GM12878 (cell line): ENCODE measurements at regions not wholly inside any gene's neighbourhood (a gene's known extent, or its start where the extent isn't known, plus 50 kb on each side); places are given as distances from the start of the nearest gene placed in this dataset.

ENCODE experiments used
- ATAC-seq: fragments of 200-7000 bp; cut with Tn5 transposase; 3 replicates; pipeline ENCODE4 v1.9.1; 2020; ENCODE audit warnings: mild to moderate bottlenecking, moderate library complexity
- BruUV-seq: library from RNA; stranded (reverse); fragments of 400-500 nt; replicated peaks from 2 replicates; lab custom pipeline; 2021; lab: Mats Ljungman, UMichigan
- CTCF ChIA-PET: fragments of 300-600 bp; sonication (Branson Sonifier 250); formaldehyde crosslinking; extraction: SDS; loops from one replicate; lab custom pipeline; 2021; ENCODE audit warnings: inconsistent platforms; lab: Yijun Ruan, JAX
- POLR2A ChIA-PET: fragments of 350-600 bp; formaldehyde crosslinking; extraction: SDS; loops from one replicate; lab custom pipeline; 2021; ENCODE audit warnings: inconsistent platforms; lab: Charles Lee
- RAD21 ChIA-PET: fragments of 300-600 bp; sonication (Branson Sonifier 250); formaldehyde crosslinking; loops from one replicate; lab custom pipeline; 2023; ENCODE audit warnings: antibody characterized with exemption; ENCODE audit not compliant: unreplicated experiment; lab: Charles Lee
- SMC1A ChIA-PET: fragments of 300-600 bp; sonication (Branson Sonifier 250); formaldehyde crosslinking; loops from one replicate; lab custom pipeline; 2023; ENCODE audit not compliant: unreplicated experiment, uncharacterized antibody; lab: Charles Lee
- DNase-seq: peaks from one replicate; pipeline ENCODE4 v3.0.0-alpha.2; 2011; ENCODE audit warnings: low read depth, low spot score
- FAIRE-seq: peaks from 3 replicates; lab custom pipeline; 2011; peaks lifted over from hg19 to GRCh38; lab: Jason Lieb, UNC
- H2AFZ ChIP-seq: 2 replicates; pipeline ENCODE4 v1.6.0; 2011; ENCODE audit warnings: low read depth, low read length, control low read depth; ENCODE audit not compliant: control insufficient read depth
- H3K27ac ChIP-seq: 2 replicates; pipeline ENCODE4 v1.5.1; 2011; ENCODE audit warnings: control low read depth; ENCODE audit not compliant: control insufficient read depth, insufficient read depth
- H3K27me3 ChIP-seq, 2 experiments: replicated peaks in 1 of 2; 2 replicates each; pipeline versions ENCODE4 v1.6.0 to v1.6.1; 2011; ENCODE audit warnings: low read length in 1 of 2; ENCODE audit not compliant: control insufficient read depth in 2 of 2, insufficient read depth in 2 of 2
- H3K36me3 ChIP-seq, 2 experiments: 2 replicates each; pipeline ENCODE4 v1.5.1; 2011; ENCODE audit warnings: low read length in 1 of 2; ENCODE audit not compliant: control insufficient read depth in 2 of 2, insufficient read depth in 2 of 2
- H3K4me1 ChIP-seq: 2 replicates; pipeline ENCODE4 v1.6.1; 2011; ENCODE audit warnings: mild to moderate bottlenecking, low read length, moderate library complexity, mixed read lengths; ENCODE audit not compliant: control insufficient read depth, insufficient read depth
- H3K4me2 ChIP-seq: 2 replicates; pipeline ENCODE4 v1.6.0; 2011; ENCODE audit warnings: control low read depth; ENCODE audit not compliant: control insufficient read depth, insufficient read depth
- H3K4me3 ChIP-seq: fragments of 200-600 bp; sonication (generic); 2 replicates; pipeline ENCODE4 v1.5.1; 2016
- H3K79me2 ChIP-seq: 2 replicates; pipeline ENCODE4 v1.6.0; 2011; ENCODE audit warnings: low read length; ENCODE audit not compliant: control insufficient read depth, insufficient read depth
- H3K9ac ChIP-seq: 2 replicates; pipeline ENCODE4 v1.8.0; 2011; ENCODE audit warnings: low read length, control low read depth, mixed read lengths; ENCODE audit not compliant: control insufficient read depth, insufficient read depth
- H3K9me3 ChIP-seq: replicated peaks from 3 replicates; pipeline ENCODE4 v1.5.1; 2011; ENCODE audit warnings: mild to moderate bottlenecking, low read length; ENCODE audit not compliant: control insufficient read depth, insufficient read depth
- H4K20me1 ChIP-seq: 2 replicates; pipeline ENCODE4 v1.6.0; 2011; ENCODE audit not compliant: control insufficient read depth, insufficient read depth
- IRF4 ChIP-seq: IDR thresholded peaks from 2 replicates; pipeline ENCODE4 v1.6.1; 2011; ENCODE audit warnings: low read depth, low read length
- MAX ChIP-seq: IDR thresholded peaks from 2 replicates; pipeline ENCODE4 v1.6.1; 2012; ENCODE audit warnings: low read depth, low read length, improper control_type of control experiment
- NR2C2 ChIP-seq: IDR thresholded peaks from 2 replicates; pipeline ENCODE4 v1.6.1; 2011; ENCODE audit warnings: borderline replicate concordance, low read depth; ENCODE audit not compliant: control insufficient read depth, insufficient read length
- SMC3 ChIP-seq: IDR thresholded peaks from 2 replicates; pipeline ENCODE4 v1.6.1; 2011; ENCODE audit warnings: low read length, improper control_type of control experiment, borderline replicate concordance
- YBX1 ChIP-seq: fragments of 450-650 bp; IDR thresholded peaks from 2 replicates; pipeline ENCODE4 v1.6.1; 2016; ENCODE audit warnings: antibody characterized with exemption
- ZNF24 ChIP-seq: fragments of 450-650 bp; IDR thresholded peaks from 2 replicates; pipeline ENCODE4 v1.6.1; 2017; ENCODE audit warnings: antibody characterized with exemption, mild to moderate bottlenecking
- ZNF384 ChIP-seq: IDR thresholded peaks from 2 replicates; pipeline ENCODE4 v1.6.1; 2012; ENCODE audit warnings: low read depth, mild to moderate bottlenecking, low read length, improper control_type of control experiment, borderline replicate concordance
- WGBS: methylation state at CpG from one replicate; pipeline ENCODE4 v1.1.6; 2016; ENCODE audit warnings: low lambda C conversion rate; ENCODE audit not compliant: insufficient replicate concordance, insufficient coverage; ENCODE audit errors: missing lambda C conversion rate; 5-methylcytosine and 5-hydroxymethylcytosine counted together
- in situ Hi-C: fragments of 300-500 bp; cut with MboI; formaldehyde crosslinking; loops from 9 replicates; pipeline ENCODE4 v1.14.3; 2018; ENCODE audit warnings: mixed read lengths
- intact Hi-C: fragments of 100-400 bp; cut with micrococcal nuclease; formaldehyde crosslinking; loops from one replicate; pipeline ENCODE4 v1.14.2; 2022; ENCODE audit not compliant: unreplicated experiment

GRCh38 chr1:188154761-188155160 lies 1326.0 kb downstream of the PLA2G4A start:
- CTCF ChIA-PET, result no interaction called here
- in situ Hi-C loops (no loop called here), intact Hi-C loops (no loop called here)
- H3K9me3 ChIP-seq, result no peaks in the 10 kb centered on the region
- no peaks in the 10 kb centered on the region for H3K79me2 ChIP-seq
- no peak for ATAC-seq
- DNase-seq, result no peak
- SMC1A ChIA-PET, result no interaction called here
- H2AFZ ChIP-seq, result no peak overlapping the region
- H3K4me3 ChIP-seq, result no peak overlapping the region
- H3K27ac ChIP-seq, result no peak overlapping the region
- H3K27me3 ChIP-seq, result no peaks in the 10 kb centered on the region
- BruUV-seq, result no TSS peak
- 56% methylated on average over 3 of the region's 3 CpGs for WGBS
- no peak overlapping the region for H3K9ac ChIP-seq
- TF ChIP-seq SMC3, result no peak
- no peak for TF ChIP-seq MAX
- no peak for TF ChIP-seq ZNF384
- no peak for TF ChIP-seq ZNF24
- no peak for TF ChIP-seq NR2C2
- TF ChIP-seq YBX1, result no peak
- POLR2A ChIA-PET, result no interaction called here
- no peak overlapping the region for H3K4me2 ChIP-seq
- H3K4me1 ChIP-seq, result no peaks in the 10 kb centered on the region
- RAD21 ChIA-PET, result no interaction called here
- H3K36me3 ChIP-seq, result no peaks in the 10 kb centered on the region
- no peak for FAIRE-seq
- no peaks in the 10 kb centered on the region for H4K20me1 ChIP-seq

- H3K4me2 ChIP-seq, result no peak overlapping the region
- ChIA-PET RAD21 (no interaction called here), POLR2A (no interaction called here), SMC1A (no interaction called here), CTCF (no interaction called here)
- intact Hi-C loops, result no loop called here
- H3K9ac ChIP-seq, result no peak overlapping the region
- no peak overlapping the region for H3K4me3 ChIP-seq
- DNase-seq (no peak), FAIRE-seq (no peak), ATAC-seq (no peak)
- TF ChIP-seq IRF4, result no peak
- H3K4me1 ChIP-seq, result no peaks in the 10 kb centered on the region
- H2AFZ ChIP-seq, result no peak overlapping the region
- H3K36me3 ChIP-seq, result no peaks in the 10 kb centered on the region
- no TSS peak for BruUV-seq
- H3K27ac ChIP-seq, result no peak overlapping the region
- no peaks in the 10 kb centered on the region for H3K9me3 ChIP-seq
- no peaks in the 10 kb centered on the region for H4K20me1 ChIP-seq
- H3K79me2 ChIP-seq, result no peaks in the 10 kb centered on the region
- no peaks in the 10 kb centered on the region for H3K27me3 ChIP-seq
- in situ Hi-C loops, result no loop called here
These were observed 1326.5 kb downstream of the PLA2G4A start for GRCh38 chr1:188155261-188155660.
